Globus pallidus (tissue), 1 donor: ENCODE measurements at regions not wholly inside any gene's neighbourhood (a gene's known extent, or its start where the extent isn't known, plus 50 kb on each side); places are given as distances from the start of the nearest gene placed in this dataset.

Experiments used
- DNase-seq: peaks from one replicate; pipeline ENCODE4 v3.0.0-alpha.2; 2015; ENCODE audit warnings: low spot score

GRCh38 chr22:48207919-48208535 lies 1445.6 kb downstream of the TBC1D22A start:
- no peak for DNase-seq

GRCh38 chr22:48205790-48206189 lies 1443.3 kb downstream of the TBC1D22A start:
- DNase-seq = no peak

GRCh38 chr22:48205161-48205560 lies 1442.7 kb downstream of the TBC1D22A start:
- no peak for DNase-seq

GRCh38 chr22:48204296-48204695 lies 1441.8 kb downstream of the TBC1D22A start:
- DNase-seq = no peak

GRCh38 chr22:48199667-48200066 lies 1437.2 kb downstream of the TBC1D22A start:
- DNase-seq = no peak

- DNase-seq = no peak
These were observed 1436.3 kb downstream of the TBC1D22A start for GRCh38 chr22:48198489-48199459.

GRCh38 chr22:48197189-48197690 lies 1434.8 kb downstream of the TBC1D22A start:
- no peak for DNase-seq

GRCh38 chr22:48192920-48193319 lies 1430.5 kb downstream of the TBC1D22A start:
- no peak for DNase-seq

- DNase-seq = no peak
These were observed 1429.6 kb downstream of the TBC1D22A start for GRCh38 chr22:48192071-48192470.

GRCh38 chr22:48188231-48188721 lies 1425.8 kb downstream of the TBC1D22A start:
- DNase-seq = no peak

- no peak for DNase-seq
These were observed 1424.9 kb downstream of the TBC1D22A start for GRCh38 chr22:48187356-48187755.

- no peak for DNase-seq
These were observed 1423.8 kb downstream of the TBC1D22A start for GRCh38 chr22:48186146-48186790.

GRCh38 chr22:48185071-48186055 lies 1422.9 kb downstream of the TBC1D22A start:
- DNase-seq = no peak

- DNase-seq = no peak
These were observed 1420.7 kb downstream of the TBC1D22A start for GRCh38 chr22:48182846-48183805.

- DNase-seq = no peak
These were observed 1419.6 kb downstream of the TBC1D22A start for GRCh38 chr22:48182031-48182430.

GRCh38 chr22:48181263-48181955 lies 1419.0 kb downstream of the TBC1D22A start:
- no peak for DNase-seq

- DNase-seq = no peak
These were observed 1418.2 kb downstream of the TBC1D22A start for GRCh38 chr22:48180631-48181030.

GRCh38 chr22:48179571-48180546 lies 1417.4 kb downstream of the TBC1D22A start:
- no peak for DNase-seq
